ENCODE measurements at regions not wholly inside any gene's neighbourhood (a gene's known extent, or its start where the extent isn't known, plus 50 kb on each side); places are given as distances from the start of the nearest gene placed in this dataset.

- no peak for TF ChIP-seq CTCF (IDR thresholded peaks at IDR 0.05; ENCODE audit: insufficient read depth, low read depth, low read length, missing control alignments)
- no peak for DNase-seq (ENCODE audit: low read depth)
- no peak overlapping the region for H3K4me3 ChIP-seq (ENCODE audit: low read length)
Observed at GRCh38 chr18:55862693-55863390, 274.9 kb upstream of the TCF4 start.

- H3K4me3 ChIP-seq (ENCODE audit: low read length): no peak overlapping the region
- TF ChIP-seq CTCF (IDR thresholded peaks at IDR 0.05; ENCODE audit: insufficient read depth, low read depth, low read length, missing control alignments): peak; percentile 79
- DNase-seq (ENCODE audit: low read depth): peak; percentile 62
Observed at GRCh38 chr18:55861266-55861665, 273.3 kb upstream of the TCF4 start.

- no peak for TF ChIP-seq CTCF (IDR thresholded peaks at IDR 0.05; ENCODE audit: insufficient read depth, low read depth, low read length, missing control alignments)
- no peak overlapping the region for H3K4me3 ChIP-seq (ENCODE audit: low read length)
- no peak for DNase-seq (ENCODE audit: low read depth)
Observed at GRCh38 chr18:55858661-55859515, 270.9 kb upstream of the TCF4 start.

- no peak overlapping the region for H3K4me3 ChIP-seq (ENCODE audit: low read length)
- TF ChIP-seq CTCF (IDR thresholded peaks at IDR 0.05; ENCODE audit: insufficient read depth, low read depth, low read length, missing control alignments): no peak
- DNase-seq (ENCODE audit: low read depth): no peak
Observed at GRCh38 chr18:55857956-55858355, 270.0 kb upstream of the TCF4 start.

GRCh38 chr18:55857409-55857808 is 269.4 kb upstream of the TCF4 start:
- no peak for TF ChIP-seq CTCF (IDR thresholded peaks at IDR 0.05; ENCODE audit: insufficient read depth, low read depth, low read length, missing control alignments)
- no peak overlapping the region for H3K4me3 ChIP-seq (ENCODE audit: low read length)
- DNase-seq (ENCODE audit: low read depth): peak; percentile 91

- DNase-seq (ENCODE audit: low read depth): no peak
- TF ChIP-seq CTCF (IDR thresholded peaks at IDR 0.05; ENCODE audit: insufficient read depth, low read depth, low read length, missing control alignments): no peak
- H3K4me3 ChIP-seq (ENCODE audit: low read length): no peak overlapping the region
Observed at GRCh38 chr18:55856679-55857078, 268.7 kb upstream of the TCF4 start.
